Nucleus accumbens (tissue), 56 donors: ENCODE measurements at regions not wholly inside any gene's neighbourhood (a gene's known extent, or its start where the extent isn't known, plus 50 kb on each side); places are given as distances from the start of the nearest gene placed in this dataset.
A peak's percentile ranks its signal among the peaks of the same experiment; 100 is the strongest.

Source experiments
- DNase-seq, 56 donors: peaks; one replicate each; lab custom pipeline; 2025; lab: John Stamatoyannopoulos, UW

DNA sequence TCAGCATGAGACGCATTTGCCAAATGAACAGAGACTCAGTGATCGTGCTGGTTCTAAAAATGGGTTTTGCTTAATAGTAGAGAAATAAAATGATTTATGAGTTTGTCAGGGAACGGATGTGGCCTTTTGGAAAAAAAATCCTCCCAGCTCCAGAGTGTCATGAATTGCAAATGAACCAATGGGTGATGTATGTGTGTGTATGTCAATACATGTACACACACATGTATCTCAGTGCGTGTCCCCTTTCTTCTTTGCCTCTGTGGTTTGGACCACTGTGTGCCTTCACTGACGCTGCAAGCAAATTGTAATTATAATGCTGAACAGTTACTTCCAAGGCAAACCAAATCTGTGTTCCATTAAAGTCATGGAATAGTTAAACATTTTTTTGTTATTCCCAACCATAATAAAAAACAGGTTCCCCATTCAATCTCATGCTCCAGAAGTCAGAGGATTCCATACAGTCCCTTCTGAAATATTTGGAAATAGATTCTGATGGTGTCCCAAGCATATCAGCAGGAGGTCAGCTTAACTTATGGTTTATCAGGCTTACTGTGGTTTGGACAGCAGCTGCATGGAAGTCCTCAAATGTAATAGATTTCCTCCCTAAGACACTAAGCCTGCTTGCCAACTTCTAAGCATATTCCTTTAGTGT is 630.5 kb downstream of the ACTL7B start:
- no peak for DNase-seq

DNA sequence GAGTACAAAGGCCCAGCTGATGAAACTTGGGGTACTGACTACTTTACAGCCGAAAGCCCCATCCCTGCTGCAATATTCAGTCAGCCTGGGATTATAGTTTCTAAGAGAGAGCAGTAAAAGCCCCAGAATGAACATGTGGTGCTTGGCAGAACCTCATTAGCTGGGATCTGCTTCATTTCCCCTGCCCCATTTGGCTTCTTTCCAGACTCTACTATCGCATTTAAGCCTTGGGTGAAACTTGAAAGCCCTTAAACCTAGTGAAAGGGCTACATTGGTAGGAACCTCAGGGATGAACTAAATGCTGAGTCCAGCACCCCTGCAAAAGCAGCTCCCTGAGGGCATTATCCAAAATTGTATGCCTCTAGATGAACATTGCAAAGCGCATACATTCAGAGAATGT is 631.1 kb downstream of the ACTL7B start:
- no peak for DNase-seq

DNA sequence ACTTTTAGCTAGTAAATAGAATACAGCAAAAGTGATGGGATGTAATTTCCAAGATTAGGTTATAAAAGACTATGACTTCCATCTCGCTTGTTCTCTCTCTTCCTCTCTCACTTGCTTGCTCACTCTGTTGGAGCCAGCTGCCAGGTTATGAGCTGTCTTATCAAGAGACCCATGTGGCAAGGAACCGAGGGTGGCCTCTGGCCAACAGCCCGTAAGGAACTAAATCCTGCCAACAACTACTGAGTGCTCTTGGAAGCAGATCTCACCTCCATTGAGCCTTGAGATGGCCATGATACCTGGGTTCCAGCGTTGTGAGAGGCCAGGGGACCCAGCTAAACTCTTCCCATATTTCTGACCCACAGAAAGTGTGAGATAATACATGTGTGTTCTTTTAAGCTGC is 636.1 kb downstream of the ACTL7B start:
- DNase-seq: no peak

DNA sequence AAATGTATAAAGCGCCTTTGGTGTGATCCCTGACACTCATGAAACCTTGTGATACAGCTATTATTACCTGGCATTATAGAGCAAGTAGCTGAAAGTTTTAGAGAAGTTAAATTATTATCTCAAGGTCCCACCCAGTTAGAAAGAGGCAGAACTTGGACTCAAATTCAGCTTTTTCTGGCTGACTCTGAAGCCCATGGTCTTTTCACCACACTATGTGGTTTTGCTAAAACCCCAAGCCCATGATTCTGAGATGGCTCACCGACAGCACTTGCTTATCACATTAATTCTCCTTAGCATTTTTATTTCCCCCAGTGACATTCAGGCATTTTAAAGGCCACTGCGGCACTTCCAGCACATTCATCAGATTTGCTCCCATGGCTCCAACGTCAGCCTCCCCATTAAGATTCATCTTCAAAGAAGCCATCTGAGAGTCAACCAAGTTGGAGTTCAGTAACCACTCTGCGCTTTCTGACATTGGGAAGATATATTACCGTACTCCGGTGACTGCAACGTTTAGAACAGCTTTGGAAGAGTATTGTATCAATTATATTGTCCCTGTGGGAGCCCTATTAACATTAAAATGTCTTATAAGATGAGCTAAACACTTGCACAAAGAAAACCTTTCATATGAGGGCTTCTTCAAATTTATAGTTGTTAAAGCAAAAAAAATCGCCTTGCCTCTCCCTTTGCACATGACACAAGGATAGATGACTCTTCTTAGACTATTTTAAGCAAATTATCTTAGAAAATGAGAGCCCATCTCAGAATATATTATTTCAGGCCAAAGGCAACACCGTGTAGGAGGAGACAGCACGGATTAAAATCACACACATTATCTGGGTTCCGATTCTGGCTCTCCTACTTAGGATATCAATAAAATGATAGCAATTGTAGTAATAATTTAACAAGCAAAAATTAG is 638.1 kb downstream of the ACTL7B start:
- no peak for DNase-seq

- DNase-seq: no peak
These were observed 642.3 kb downstream of the ACTL7B start for GRCh38 chr9:108213511-108213910.

- peak in 10 of 56 donors; percentile 0 to 27 (median 6) for DNase-seq
These were observed 643.6 kb downstream of the ACTL7B start for GRCh38 chr9:108212184-108212583.

GRCh38 chr9:108211411-108211955 is 644.3 kb downstream of the ACTL7B start:
- DNase-seq: no peak

GRCh38 chr9:108209132-108209685 is 646.6 kb downstream of the ACTL7B start:
- no peak for DNase-seq

DNA sequence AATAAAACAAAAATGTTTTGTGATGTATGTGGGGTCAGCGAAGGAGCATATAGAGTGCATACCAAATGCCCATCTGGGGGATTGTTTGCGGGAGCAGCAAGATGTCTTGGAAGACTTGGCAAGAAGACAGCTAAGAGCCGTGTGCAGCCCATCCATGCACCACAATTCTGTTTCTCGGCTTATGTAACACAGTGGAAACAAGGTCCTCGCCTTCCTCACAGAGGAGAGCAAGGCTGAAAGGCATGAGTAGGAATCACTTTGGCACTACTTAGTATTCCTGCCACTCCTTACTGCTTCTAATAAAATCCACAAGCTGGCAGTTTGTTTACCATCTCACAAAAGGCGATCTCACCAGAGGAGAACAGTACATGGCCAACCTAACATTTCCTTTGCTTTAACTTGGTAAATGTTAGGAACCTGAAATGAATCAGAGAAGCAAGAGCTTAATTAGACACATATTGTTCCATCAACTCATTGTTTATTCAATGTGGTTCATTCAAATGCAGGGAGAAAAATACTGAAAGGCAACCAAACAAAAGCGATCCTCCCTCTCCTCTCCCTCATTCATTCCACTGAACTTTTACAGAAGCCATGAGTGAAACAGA is 648.1 kb downstream of the ACTL7B start:
- DNase-seq: peak in 26 of 56 donors; percentile 3 to 62 (median 14)

GRCh38 chr9:108205276-108205675 is 650.5 kb downstream of the ACTL7B start:
- DNase-seq: no peak

DNA sequence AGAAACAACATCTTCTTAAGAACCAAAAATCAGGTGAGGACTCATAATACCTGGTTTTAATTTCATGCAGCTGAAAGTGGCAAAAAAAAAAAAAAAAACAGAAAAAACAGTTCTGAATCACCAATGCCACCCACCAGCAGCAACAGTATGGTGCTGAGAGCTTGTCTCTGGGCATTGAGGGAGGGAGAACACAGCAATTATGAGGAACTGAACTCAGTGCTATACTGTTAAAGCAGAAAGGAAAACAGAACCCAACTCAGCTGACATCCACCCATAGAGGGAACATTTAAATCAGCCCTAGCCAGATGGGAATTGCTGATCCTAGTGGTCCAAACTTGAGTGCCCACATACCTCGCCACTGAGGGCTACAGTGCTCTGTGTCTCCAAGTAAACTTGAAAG is 657.9 kb downstream of the ACTL7B start:
- DNase-seq: no peak

- no peak for DNase-seq
These were observed 658.8 kb downstream of the ACTL7B start for GRCh38 chr9:108197008-108197365.

DNA sequence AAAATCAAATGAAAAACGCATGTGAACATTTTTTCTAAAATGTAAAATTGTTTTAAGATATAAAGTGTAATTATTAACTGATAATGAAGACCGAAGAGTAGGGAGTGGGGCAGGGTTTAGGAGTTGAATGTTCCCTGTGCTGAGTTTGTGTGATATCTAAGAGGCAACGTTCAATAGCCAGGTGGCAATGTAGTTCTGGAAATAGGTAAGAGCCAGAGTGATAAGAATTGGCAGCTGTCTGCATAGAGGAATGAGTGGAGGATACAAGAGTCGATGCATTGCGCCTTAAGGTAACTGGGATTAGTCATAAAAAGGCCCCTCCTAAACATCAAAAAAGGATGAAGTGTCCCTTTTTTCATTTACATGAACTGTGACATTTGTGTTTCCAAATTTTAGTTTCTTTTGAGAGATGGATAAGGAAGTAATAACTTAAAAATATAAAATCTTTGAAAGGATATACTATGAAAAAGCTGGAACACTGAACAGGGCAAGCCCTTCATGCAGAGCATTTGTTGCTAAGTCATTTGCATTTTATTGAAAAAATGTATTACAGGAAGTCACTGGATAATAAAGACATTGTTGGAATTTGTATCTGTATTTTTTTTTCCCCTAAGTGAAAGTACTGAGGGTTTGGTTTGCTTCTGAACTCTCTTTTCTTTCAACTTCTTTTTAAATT is 659.3 kb downstream of the ACTL7B start:
- DNase-seq: no peak

DNA sequence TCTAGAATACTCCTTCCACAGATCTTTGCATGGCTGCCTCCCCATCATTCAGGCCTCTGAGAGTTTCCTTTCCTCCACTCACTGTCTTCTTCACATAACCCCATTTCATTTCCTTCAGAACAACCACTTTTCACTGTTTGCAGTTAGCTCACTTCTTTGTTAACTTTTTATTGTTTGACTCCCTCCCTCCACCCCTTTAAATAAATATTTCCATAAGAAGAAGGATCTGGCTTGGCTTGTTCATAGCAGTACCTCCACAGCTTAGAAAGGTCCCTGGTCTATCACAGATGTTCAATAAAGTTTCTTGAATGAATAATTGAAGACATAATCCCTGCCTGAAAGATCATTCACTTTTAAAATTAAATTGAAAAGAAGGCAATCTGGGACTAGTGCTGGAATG is 661.6 kb downstream of the ACTL7B start:
- DNase-seq: no peak

GRCh38 chr9:108193026-108193710 is 662.6 kb downstream of the ACTL7B start:
- DNase-seq: no peak

- no peak for DNase-seq
These were observed 664.7 kb downstream of the ACTL7B start for GRCh38 chr9:108191065-108191464.

DNA sequence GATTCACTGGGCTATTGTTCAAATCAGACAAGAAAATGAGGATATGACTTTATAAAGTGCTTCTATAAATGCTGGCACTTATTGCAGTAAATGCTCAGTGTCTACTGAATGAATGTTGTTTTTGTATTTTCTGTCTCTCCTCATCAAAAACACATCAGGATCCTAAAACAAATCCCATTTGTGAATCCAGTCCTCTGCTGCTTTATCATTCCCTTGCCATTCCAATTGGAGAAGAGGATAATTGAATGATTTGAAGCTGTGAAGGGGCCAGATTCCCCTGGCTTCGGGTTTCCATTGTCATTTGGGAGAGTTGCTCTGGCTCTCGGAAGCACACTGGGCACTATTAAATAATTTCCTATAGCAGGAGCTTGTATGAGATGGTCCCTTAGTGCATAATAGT is 666.8 kb downstream of the ACTL7B start:
- no peak for DNase-seq

DNA sequence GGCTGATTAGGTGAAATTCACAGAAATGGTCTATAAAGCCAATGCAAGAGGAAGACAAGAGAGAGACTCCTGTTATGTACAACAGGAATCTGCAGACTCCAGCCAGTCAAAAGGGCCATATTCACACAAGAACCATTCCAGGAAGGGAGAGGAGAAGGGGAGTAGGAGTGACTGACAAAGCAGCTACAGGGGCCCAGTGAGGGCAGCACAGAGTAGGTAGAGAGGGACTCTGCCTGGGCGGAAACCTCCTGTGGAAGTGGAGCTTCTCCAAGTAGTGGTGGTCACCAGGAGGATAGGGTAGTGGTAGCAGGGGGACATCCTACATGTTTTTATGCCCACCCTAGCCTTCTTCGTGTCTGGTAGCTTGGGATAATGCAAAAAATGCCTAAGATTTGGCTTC is 667.3 kb downstream of the ACTL7B start:
- no peak for DNase-seq

GRCh38 chr9:108186642-108187395 is 669.0 kb downstream of the ACTL7B start:
- peak in 33 of 56 donors; percentile 2 to 72 (median 22) for DNase-seq
